PC-3 (cell line): ENCODE measurements at regions not wholly inside any gene's neighbourhood (a gene's known extent, or its start where the extent isn't known, plus 50 kb on each side); places are given as distances from the start of the nearest gene placed in this dataset.

ENCODE experiments used
- EZH2 ChIP-seq: fragments of 300-600 bp; sonication (generic); IDR thresholded peaks from one replicate; pipeline ENCODE4 v1.6.1; 2017; ENCODE audit warnings: antibody characterized with exemption, mild to moderate bottlenecking, low read length; ENCODE audit not compliant: unreplicated experiment
- EZH2phosphoT487 ChIP-seq: fragments of 300-600 bp; sonication (generic); IDR thresholded peaks from 2 replicates; pipeline ENCODE4 v1.6.1; 2018; ENCODE audit warnings: mild to moderate bottlenecking, antibody characterized with exemption, low read length, borderline replicate concordance
- TF ChIP-seq, protein P1 (sequence below): fragments of 300-600 bp; sonication (generic); conservative IDR thresholded peaks from 2 replicates; pipeline ENCODE4 v1.5.1; 2017; ENCODE audit warnings: antibody characterized with exemption, low read depth, mild to moderate bottlenecking, low read length

DNA sequence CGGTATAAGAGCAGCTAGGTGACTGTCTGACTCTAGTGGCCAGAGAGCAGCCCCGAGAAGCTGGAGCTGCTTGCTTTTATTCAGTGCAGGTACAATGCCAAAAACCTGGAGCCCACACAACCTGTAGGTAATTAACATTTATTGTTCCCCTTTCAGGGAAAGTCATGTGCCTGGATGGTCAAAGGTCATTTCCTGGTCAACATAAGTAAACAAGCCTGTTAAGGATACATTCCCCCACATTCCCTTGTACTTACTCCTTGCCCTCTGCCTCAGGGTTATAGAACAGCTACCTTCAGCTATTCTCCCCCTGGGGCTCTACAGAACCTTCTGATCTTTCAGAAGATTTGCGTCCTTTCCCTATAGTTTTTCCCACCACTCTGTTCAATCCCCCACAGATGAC, 253.4 kb downstream of the TMA16 start:
- TF ChIP-seq, protein P1, sequence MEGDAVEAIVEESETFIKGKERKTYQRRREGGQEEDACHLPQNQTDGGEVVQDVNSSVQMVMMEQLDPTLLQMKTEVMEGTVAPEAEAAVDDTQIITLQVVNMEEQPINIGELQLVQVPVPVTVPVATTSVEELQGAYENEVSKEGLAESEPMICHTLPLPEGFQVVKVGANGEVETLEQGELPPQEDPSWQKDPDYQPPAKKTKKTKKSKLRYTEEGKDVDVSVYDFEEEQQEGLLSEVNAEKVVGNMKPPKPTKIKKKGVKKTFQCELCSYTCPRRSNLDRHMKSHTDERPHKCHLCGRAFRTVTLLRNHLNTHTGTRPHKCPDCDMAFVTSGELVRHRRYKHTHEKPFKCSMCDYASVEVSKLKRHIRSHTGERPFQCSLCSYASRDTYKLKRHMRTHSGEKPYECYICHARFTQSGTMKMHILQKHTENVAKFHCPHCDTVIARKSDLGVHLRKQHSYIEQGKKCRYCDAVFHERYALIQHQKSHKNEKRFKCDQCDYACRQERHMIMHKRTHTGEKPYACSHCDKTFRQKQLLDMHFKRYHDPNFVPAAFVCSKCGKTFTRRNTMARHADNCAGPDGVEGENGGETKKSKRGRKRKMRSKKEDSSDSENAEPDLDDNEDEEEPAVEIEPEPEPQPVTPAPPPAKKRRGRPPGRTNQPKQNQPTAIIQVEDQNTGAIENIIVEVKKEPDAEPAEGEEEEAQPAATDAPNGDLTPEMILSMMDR = no peak
- no peak for TF ChIP-seq EZH2phosphoT487
- no peak for TF ChIP-seq EZH2
